GM13976 (cell line): ENCODE measurements at regions not wholly inside any gene's neighbourhood (a gene's known extent, or its start where the extent isn't known, plus 50 kb on each side); places are given as distances from the start of the nearest gene placed in this dataset.

ENCODE experiments used
- DNase-seq: peaks from one replicate; pipeline ENCODE4 v3.0.0; 2012; ENCODE audit warnings: low spot score
- CTCF ChIP-seq: IDR thresholded peaks from 2 replicates; pipeline ENCODE4 v1.5.1; 2012; ENCODE audit warnings: borderline replicate concordance, mild to moderate bottlenecking; ENCODE audit not compliant: insufficient read depth; ENCODE audit errors: extremely low read depth, missing control alignments, control extremely low read depth
- in situ Hi-C: fragments of 300-500 bp; cut with MboI; formaldehyde crosslinking; loops from one replicate; pipeline ENCODE4 v1.12.0; 2022; ENCODE audit warnings: low sequenced_read_pairs, mixed read lengths, inconsistent platforms; ENCODE audit not compliant: unreplicated experiment

DNA sequence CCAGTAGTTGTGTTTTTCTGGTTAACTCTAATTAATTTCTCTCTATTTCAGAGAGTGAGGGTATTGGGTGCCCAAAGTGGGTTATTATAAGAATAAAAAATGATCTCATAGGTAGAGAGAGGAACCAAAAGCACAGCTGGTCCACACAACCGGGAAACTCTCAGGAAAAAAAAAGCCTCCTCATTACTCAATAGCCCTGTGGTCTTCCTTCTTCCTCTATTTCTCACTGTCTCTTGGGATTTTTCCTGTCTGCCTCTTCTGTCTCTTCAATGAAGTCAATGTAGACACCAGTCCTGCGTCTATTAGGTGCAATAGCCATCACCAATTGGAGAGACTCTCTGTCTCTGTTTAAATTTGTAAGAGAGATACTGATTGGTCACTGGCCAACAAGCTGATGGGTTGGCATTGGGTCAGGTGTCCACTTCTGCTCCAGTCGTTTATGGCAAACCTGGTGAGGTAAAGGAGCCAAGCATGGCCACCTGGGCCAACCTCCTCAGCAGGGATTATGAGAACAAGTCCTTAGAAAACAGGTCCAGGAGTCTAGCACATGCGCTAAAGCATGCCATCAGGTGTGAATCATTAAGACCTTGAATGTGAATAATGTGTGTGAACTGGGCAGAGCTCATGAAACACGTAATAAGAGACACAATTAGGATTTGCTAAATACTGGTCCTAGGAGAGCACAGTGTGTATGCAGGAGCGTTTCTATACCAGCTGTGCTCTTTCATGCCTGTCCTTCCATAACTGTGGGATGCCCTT lies 443.0 kb upstream of the RUNX1 start:
- in situ Hi-C loops = no loop called here
- no peak for DNase-seq
- TF ChIP-seq CTCF = no peak

DNA sequence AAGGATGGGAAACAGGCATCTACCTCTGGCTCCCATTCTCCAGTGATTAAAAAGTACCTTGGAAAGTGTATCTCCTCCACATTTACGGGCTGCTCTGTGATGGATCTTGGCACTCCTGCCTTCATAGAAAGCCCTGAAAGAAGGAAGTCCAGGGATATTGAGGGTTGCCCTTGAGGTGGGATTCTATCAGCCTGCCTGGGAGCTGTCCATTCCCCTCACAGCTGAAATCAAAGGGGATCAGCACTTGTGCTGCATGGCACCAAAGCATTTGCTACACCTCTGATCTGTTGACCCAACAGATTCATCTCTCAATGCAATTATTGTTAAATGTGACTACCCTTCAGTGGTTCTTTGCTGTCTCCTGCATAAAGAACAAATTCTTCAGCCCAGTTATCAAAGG lies 442.0 kb upstream of the RUNX1 start:
- DNase-seq = no peak
- in situ Hi-C loops = no loop called here
- no peak for TF ChIP-seq CTCF

DNA sequence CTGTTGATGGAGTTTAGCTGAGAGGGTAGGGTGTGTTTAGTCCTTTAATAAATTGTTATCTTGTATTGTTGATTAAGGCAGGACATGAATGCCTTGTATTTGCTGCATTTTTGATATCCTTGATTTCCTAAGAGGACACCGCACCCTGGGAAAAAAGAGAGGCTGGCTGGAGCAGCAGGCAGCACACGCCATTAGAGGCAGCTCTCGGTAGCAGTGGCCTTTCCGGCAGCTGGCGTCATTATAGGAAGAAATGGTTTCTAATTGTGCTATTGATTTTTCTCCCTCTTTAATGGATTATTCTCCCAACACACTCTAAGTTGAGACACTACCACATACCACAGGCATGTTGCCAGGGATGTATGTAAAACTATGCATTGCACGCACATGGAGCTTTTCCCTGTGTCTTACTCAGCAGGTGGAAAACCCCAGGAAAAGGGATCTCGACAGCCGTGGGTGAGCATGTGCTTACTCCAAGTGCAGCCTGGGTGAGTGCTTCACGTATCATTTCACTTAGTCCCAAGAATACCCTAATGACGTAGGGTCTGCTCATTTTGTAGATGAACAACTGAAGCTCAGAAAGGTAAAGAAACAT lies 440.4 kb upstream of the RUNX1 start:
- in situ Hi-C loops = no loop called here
- TF ChIP-seq CTCF = no peak

DNA sequence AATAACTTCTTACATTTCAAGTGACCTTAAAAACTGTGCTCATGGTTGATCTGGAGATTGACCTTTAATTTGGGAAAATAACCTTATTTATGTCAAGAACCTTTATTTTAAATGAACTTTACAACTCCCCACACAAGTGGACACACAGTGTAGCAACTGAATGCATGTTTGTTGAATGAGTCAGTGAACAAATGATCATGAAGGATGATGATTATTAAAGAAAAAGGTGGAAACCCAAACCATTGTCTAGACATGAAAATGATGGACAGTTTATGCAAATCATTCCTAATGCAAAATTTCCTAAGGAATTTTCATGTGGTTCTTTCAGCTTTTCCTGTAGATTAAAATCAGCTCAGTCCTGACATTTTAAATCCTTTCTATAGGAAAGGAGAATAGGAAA lies 439.8 kb upstream of the RUNX1 start:
- TF ChIP-seq CTCF = no peak
- DNase-seq = no peak
- in situ Hi-C loops = no loop called here

More for the DNA sequence above, 440.4 kb upstream of the RUNX1 start:
- DNase-seq = no peak

- TF ChIP-seq CTCF = no peak
- in situ Hi-C loops = no loop called here
- no peak for DNase-seq
These were observed 436.3 kb upstream of the RUNX1 start for GRCh38 chr21:35485364-35485763.

DNA sequence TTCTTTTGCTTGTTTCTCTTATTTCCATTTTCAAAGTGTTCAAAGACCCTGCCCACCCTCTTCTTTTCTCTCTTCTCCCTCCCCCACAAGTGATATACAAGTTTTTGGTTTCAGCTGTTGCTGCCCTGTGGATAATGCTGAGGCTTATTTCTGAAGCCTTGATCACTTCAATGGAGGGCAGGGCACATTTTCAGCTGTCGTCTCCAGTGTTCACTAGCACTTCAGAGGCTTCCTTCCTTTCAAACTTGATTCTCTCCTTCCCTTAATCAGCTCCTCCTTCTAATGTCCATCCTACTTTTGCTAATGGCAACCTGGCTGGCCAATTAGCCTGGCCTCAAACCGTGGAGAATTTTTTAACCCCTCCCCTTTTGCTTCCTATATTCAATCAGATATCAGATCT lies 435.7 kb upstream of the RUNX1 start:
- no peak for TF ChIP-seq CTCF
- no peak for DNase-seq
- in situ Hi-C loops = no loop called here
